ENCODE measurements at regions not wholly inside any gene's neighbourhood (a gene's known extent, or its start where the extent isn't known, plus 50 kb on each side); places are given as distances from the start of the nearest gene placed in this dataset.

DNA sequence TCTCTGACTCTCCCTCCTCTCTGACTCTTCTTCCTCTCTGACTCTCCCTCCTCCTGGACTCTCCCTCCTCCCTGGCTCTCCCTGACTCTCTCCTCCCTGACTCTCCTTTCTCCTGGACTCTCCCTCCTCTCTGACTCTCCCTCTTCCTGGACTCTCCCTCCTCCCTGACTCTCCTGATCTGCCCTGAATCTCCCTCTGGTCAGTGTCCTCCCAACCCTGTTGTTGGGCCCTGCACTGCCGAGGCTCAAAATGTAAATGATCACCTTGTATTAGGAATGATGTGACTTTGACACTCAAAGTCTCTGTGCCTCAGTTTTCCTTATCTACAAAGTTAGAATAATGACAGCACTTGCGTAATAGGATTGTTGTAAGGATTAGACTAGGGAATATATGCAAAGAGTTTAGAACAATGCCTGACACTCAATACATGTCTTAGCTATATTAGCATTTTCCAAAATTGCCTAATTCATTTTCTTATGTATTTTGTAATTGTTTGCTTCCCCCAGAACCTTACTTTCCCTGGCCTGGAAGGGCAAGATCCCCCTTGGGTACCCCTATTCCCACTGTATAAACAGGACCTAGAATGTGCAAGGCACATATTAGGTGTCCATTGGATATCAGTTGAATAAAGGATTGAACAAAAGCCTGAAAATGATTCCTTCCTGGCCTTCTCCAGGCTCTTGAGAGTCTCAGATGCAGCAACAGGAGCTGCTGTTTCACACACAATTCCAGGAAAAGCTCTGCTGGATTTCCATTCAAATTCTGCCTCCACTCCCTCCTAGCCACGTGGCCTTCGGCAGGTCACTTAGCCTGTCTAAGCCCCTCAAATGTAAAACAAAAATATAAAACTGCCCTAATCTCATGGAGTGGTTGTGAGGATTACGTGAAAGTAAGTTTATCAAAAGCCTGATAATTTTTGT lies 170.1 kb downstream of the INHBB start:
- no peak for DNase-seq (ENCODE audit: low spot score)

DNA sequence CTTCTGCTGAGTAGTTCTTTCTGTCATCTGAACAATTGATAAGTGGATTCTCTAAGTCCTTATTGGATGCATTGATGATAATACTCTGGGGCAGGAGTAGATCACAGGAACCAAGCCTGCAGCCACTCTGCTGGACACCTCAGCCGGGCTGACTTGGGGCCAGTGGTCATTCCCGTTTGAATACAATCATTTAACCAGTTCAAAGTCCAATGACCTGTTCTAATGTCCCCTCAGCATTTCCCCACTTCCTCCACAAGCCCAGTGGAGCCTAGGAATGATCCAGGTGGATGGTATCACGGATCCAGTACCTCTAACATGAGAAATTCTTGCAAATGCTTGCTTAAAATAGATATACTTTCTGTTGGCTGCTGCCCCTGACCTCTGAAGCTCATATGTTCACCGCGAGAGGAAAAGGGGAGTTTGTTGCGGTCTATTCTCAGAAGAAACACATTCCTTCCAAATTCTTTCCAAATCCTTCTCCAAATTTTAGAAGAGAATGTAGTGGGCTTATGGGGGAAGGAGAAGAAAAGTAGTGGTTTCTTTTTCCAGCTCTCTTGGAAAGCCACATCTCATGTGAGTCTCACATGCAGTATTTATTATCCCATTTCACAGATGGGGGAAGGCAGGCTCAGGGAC lies 170.9 kb downstream of the INHBB start:
- DNase-seq (ENCODE audit: low spot score), result no peak

DNA sequence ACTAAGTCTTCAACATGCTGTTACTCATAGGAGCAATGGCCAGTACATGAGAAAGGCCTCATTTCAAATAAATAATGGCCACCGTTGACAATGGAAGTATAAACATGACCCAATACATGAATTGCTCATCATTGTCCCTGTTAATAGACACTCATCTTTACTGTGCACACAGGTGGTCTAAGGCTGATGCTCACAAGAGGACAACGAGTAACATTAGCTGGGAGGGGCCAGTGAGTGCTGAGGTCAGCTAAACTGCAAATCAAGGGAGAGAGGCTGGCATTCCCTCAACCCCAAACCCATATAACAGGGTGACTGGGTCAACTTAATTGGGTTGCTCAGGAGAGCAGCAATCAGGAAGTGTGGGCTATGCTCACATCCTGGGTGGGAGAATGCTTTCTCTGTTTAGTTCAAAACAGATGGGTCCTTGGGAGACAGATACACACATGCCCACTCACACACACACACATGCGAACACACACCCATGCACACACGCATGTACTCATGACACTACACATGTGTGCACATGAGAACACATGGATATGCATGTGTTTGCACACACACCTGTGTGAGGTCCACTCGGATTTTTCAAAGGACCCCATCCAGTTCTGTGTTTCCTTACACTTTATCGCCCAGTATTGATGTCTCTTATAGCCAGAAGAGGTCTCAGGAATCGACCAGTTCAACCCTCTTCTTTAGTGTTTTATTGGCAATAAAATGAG lies 172.0 kb downstream of the INHBB start:
- no peak for DNase-seq (ENCODE audit: low spot score)

DNA sequence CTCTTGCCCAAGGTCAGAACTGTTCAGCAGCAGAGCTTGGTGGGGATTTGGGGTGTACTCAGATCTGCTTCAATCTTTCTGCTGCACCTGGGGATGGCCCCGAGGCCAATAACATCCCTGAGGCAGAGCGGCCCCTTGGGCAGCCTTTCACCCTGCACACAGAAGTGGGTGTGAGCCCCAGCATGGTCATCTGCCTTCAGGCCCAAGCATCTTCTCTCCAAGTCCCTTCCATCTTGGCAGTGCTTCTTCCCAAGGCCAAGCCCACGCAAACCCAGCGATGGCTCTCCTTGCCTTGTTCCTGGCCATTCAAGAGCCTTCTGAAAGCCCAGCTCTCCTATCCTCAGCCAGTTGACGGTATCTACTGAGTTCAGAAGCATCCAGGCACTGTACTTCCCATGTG lies 172.9 kb downstream of the INHBB start:
- no peak for DNase-seq (ENCODE audit: low spot score)

DNA sequence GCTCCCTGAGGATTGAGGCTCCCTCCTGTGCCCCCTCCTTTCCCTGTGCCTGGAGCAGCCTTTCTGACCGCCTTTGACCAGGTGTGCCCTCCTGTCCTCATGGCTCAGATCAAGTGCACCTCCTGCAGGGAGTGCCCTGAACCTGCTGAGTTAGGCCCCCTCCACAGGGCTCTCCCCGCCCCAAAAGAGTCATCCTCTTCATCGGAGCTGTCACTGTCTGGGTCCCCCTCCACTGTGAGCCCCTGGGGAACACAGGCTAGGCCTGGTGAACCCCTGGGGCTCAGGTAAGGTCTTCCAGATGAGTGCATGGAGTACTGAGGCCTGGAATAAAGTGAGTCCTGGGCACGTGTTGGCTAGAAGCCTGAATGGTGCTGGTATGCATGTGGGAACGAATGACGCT lies 173.5 kb downstream of the INHBB start:
- no peak for DNase-seq (ENCODE audit: low spot score)

DNA sequence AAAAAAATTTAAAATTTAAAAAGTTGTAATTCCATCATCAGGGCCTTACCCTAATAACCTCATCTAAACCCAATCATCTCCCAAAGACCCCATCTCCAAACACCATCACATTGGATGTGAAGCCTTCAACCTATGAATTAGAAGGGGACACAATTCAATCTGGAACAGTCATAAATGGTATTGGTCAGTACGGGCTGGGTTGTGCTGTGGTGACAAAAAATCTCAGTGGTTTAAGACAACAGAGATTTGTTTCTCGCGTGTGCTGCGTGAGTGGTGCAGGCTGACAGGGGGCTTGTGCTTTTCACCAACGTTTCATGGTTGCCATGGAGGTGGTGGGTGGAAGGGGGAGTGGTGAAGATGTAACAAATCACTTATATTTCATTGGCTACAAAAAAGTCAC lies 174.5 kb downstream of the INHBB start:
- DNase-seq (ENCODE audit: low spot score), result no peak

DNA sequence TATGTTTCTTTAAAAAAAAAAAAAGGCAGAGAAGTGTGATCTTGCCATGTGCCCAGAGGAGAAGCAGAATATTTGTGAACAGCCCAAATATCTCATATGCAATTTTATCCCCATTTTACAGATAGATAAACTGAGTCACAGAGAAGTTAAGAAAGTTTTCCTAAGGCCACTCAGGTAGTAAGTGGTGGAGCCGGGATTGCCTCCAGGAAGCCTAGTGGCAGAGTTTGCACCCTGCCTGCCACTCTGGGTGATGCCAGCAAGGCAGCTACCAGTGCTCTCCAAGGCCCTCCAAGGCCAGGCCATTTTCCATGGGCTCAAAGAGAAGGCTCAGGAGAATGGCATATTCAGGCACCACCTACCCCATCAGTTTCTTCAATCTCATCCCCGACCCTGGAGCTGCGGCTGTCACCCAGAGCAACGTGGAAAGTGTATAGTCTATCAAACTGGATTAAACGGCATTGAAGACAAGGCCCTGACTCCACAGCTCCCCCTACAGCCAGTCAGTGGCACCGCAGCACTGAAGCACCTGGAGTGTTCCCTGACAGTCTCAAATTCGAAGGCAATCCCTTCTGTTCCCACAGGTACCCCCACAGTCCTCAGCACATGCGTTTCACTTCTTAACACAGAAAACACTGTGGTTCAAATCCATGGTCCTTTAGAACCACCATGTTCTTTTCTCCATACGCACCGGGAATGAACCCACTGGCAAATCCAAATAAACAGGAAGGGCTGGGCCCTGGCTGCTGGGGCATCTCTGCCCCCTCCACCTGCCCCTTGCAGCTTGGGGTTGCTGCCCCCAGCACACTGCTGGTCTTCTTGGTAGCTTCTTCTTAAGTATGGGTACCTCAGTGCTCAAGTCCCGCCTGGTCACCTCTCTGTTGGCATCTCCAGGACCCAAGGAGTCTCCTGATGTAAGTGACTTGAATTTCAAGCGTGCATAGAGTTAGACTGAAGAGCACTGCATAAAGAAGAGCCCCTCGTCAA lies 175.3 kb downstream of the INHBB start:
- DNase-seq (ENCODE audit: low spot score), result peak; percentile 68

DNA sequence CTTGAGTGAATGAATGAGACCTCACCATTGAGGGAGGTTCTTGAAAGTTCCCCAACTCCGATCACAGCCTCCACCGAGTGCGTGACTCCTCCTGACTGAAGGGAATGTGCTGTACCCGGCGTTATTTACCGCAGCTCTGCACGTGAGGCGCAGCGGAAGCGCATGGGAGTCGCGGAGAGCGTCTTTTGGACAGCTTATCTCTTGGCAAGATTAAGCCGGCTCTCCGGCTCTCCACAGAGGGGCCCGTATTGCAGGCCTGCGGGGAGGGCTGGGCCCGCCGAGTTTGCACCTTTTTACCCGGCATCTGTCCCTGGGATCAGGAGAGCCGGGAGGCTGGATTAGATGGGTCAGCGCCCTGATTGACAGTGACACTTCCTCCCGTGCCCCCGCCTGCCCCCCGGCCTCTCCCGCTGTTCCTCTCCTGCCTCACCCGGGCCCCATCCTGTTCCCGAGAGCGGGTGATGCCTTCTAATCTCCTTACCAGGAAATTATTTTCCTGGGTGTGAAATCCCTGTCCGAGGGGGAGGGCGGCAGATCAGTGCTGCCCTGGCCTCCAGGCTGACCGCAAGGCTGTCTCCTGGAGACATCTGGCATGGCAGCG lies 176.3 kb downstream of the INHBB start:
- peak; percentile 81 for DNase-seq (ENCODE audit: low spot score)

DNA sequence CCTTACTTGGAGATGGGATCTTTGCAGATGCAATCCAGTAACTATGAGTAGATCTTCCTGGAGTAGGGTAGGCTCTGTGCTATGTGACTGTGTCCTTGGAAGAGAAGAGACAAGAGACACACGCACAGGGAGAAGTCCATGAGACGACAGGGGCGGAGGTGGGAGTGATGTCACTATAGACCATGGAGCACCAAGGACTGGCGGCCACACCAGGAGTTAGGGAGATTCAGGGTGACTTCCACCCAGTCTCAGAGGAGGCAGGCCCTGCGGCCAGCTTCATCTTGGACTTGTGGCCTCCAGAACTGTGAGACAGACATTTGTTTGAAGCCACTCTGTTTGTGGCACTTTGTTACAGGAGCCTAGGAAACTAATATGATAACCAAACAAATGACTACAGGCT lies 177.8 kb downstream of the INHBB start:
- DNase-seq (ENCODE audit: low spot score), result no peak

DNA sequence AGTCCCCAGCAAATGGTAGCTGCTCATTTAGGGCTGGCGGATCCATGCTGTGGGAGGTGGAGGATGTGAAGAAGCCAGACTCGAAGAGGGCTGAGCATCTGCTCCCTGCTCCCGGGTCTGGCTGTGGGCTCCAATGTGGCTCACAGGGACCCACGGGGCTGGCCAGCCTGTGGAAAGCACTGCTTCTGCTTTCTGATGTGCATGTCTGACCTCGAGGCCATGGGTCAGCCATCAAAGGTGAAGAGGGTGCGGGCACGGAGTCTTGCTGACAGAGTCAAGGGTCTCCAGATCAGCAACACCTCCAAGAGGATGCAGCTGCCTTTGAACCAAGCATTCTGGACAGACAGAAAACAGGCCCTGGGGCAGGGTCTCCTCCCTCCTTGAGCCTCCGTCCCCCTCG lies 178.2 kb downstream of the INHBB start:
- DNase-seq (ENCODE audit: low spot score), result no peak

DNA sequence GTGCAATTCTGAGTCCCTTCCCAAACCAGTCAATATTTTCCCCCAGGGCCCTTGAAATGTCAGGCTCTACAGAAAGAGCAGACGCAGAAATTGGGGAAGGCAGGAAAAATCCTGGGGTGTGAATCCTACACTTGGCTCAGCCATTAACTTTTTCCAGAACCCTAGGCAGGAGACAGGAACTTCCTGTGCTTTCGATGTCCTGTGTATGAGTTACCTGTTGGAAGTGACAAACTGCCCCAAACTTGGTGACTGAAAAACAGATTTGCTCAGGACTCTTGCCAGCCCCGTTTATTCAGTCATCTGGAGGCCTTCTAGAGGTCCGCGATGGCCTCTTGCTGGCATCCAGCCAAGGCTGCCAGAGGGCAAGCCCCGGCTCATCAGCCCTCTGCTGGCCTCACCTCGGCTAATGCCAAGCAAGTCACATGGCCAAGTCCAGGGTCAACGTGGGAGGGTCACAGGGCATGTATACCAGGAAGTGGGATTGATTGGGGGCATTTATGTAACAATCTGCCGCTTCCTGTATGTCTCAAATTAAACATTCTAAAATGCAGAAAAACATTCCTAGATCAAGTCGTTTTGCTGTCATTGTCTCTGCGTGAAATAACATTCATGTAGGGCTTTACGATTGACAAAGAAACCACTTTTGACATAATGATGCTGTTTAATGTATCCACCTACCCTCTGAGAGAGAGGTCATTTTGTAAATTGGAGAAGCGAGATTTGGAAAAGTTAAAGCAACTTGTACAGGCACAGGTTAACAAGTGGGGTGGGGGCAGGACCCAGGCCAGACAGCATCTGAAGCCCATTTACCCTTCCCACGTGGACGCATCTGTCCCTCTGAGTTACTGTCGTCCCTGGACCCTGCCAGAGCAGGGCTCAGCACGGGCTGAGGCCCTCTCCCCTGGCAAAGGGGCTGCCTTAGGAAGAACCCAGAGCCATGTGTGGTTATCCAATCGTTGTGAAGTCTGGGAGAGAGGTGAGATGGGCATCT lies 179.4 kb downstream of the INHBB start:
- DNase-seq (ENCODE audit: low spot score), result no peak

DNA sequence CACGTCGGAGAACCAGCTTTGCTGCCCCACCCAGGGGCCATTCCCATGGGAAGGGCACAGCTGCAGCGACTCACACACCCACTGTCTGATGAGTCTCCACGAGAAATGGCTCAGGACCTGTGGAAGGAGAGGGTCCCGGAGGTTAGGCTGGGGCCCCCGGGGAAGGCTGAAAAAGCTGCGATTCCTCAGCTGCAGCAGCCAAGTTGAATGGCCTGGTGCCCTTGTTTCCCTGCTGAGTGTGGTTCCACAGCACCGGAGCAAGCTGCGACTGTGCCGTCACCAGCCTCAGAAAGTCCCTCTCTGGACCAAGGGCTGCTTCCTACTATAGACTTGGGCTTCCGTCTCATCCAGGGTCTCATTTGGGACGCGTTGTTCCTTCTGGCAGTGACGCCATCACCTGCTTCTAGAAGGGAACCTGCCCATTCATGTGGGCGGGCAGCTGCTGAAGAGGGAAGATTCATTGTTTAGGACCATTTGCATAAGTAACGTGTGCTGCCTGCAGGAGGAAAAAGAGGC lies 180.2 kb downstream of the INHBB start:
- DNase-seq (ENCODE audit: low spot score), result no peak

DNA sequence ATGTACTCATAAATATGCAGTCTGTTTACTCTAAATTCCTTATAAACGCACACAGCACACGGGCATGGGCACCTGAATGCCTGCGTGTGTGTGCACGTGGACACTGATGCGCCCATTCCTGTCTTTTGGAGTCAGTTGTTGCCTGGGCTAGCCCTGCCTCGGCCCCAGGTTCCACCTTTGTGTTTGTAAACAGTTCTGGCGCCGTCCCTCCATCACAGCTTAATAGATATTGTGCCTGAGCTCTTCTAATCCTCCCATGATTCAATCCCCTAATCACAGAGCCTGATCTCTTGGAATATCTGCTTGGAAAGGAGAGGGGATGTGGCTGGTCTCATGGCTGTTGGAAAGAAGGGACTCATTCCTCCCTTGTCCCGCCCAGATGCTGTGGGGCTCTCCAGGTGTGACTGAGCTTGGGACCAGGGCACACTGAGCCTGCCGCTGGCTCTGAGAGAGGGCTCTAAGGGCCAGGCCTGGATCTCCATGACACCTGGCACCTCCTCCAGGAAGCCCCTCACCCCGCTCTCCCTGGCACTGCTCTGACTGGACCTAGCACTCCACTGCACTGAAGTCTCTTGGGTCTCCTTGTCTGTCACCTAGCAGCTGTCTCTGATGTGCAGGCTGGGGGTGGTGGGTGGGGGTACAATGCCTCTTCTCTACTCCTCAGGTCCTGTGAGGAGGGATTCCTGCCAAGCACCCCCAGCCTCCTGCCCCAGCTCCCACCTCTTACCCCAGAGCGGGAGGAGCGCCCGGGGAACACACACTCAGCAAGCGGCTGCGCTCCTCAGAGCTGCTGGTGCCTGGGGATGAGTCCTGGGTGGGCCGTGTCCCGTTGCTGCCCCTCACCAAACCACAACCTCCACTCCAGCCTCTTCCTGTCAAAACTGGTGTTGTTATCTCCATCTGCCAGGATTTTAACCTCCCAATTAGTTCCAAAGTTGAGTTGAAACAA lies 181.3 kb downstream of the INHBB start:
- peak; percentile 65 for DNase-seq (ENCODE audit: low spot score)

DNA sequence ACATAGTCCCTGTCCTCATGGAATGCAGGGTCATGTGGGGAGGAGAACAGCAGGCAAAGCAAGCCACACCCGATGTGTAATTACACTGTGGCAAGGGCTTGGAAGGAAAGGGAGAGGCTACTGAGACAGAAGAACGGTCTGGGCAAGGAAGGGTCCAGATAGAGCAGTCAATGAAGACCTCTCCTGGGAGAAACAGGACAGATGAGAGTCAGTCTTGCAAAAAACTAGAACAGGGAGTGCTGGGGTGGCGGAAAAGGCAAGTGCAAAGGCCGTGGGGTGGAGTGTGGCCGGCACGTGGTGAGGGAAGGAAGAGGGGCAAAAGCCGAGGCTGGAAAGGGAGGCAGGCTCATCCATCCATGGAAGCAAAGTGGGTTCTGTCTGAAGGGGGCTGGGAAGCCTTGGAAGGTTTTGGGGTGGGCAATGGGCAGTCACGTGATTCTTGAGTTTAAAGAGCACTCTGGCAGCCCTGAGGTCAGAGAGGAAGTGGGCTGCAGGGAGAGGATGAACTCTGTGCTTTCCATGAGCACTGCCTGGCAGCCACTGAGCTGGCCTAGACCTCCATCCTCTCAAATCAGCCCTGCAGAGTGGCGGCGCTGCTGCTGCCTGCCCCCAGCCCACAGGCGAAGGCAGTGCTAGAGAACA lies 182.2 kb downstream of the INHBB start:
- no peak for DNase-seq (ENCODE audit: low spot score)

DNA sequence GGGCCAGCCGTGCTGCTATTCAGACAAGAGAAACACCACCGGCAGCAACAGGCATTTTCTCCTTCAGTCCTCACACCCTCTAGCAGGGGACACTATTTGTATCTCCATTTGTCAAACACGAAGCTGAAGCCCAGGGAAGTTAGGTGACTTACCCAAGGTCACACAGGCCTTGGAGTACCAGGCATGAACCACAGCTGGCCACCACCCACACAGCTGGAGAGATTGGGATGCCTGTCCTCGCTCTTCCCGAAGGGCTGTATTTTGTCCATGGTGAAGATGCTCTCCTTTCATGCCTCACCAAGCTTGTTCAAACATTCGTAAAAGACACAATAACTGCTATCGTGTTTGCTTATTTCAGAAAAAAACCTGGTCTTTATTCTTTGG lies 182.7 kb downstream of the INHBB start:
- DNase-seq (ENCODE audit: low spot score), result no peak

DNA sequence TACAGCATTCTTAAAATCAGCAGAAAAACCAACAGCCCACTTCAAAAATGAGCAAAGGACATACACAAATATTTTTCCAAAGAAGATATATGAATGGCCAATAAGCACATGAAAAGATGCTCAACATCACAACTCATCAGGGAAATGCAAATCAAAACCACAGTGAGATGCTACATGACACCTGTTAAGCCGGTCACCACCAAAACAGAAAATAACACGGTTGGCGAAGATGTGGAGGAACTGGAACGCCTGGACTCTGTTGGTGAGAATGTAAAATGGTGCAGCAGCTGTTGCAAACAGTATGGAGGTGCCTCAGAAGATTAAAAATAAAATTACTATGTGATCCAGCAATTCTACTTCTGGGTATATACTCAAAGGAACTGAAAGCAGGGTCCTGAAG lies 184.8 kb downstream of the INHBB start:
- DNase-seq (ENCODE audit: low spot score), result no peak

DNA sequence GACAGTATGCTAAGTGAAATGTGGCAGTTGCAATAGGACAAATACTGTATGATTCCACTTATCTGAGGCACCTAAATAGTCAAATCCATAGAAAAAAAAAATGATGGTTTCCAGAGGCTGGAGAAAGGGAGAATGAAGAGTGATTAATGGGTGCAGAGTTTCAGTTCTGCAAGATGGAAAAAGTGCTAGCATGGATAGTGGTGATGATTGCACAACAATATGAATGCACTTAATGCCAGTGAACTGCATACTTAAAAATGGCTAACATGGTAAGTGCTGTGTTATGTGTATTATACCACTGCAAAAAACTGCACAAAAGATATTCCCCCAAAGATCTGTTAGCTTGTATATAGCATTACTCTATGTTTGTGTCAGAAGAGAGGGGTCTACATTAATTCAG lies 185.4 kb downstream of the INHBB start:
- no peak for DNase-seq (ENCODE audit: low spot score)

All from D341Med (cell line).